GM12878 (cell line): ENCODE measurements at regions not wholly inside any gene's neighbourhood (a gene's known extent, or its start where the extent isn't known, plus 50 kb on each side); places are given as distances from the start of the nearest gene placed in this dataset.

Experiments used
- ATAC-seq: fragments of 200-7000 bp; cut with Tn5 transposase; 3 replicates; pipeline ENCODE4 v1.9.1; 2020; ENCODE audit warnings: mild to moderate bottlenecking, moderate library complexity
- BruUV-seq: library from RNA; stranded (reverse); fragments of 400-500 nt; replicated peaks from 2 replicates; lab custom pipeline; 2021; lab: Mats Ljungman, UMichigan
- CTCF ChIA-PET: fragments of 300-600 bp; sonication (Branson Sonifier 250); formaldehyde crosslinking; extraction: SDS; loops from one replicate; lab custom pipeline; 2021; ENCODE audit warnings: inconsistent platforms; lab: Yijun Ruan, JAX
- POLR2A ChIA-PET: fragments of 350-600 bp; formaldehyde crosslinking; extraction: SDS; loops from one replicate; lab custom pipeline; 2021; ENCODE audit warnings: inconsistent platforms; lab: Charles Lee
- RAD21 ChIA-PET: fragments of 300-600 bp; sonication (Branson Sonifier 250); formaldehyde crosslinking; loops from one replicate; lab custom pipeline; 2023; ENCODE audit warnings: antibody characterized with exemption; ENCODE audit not compliant: unreplicated experiment; lab: Charles Lee
- SMC1A ChIA-PET: fragments of 300-600 bp; sonication (Branson Sonifier 250); formaldehyde crosslinking; loops from one replicate; lab custom pipeline; 2023; ENCODE audit not compliant: unreplicated experiment, uncharacterized antibody; lab: Charles Lee
- DNase-seq: peaks from one replicate; pipeline ENCODE4 v3.0.0-alpha.2; 2011; ENCODE audit warnings: low read depth, low spot score
- FAIRE-seq: peaks from 3 replicates; lab custom pipeline; 2011; peaks lifted over from hg19 to GRCh38; lab: Jason Lieb, UNC
- H2AFZ ChIP-seq: 2 replicates; pipeline ENCODE4 v1.6.0; 2011; ENCODE audit warnings: low read depth, low read length, control low read depth; ENCODE audit not compliant: control insufficient read depth
- H3K27ac ChIP-seq: 2 replicates; pipeline ENCODE4 v1.5.1; 2011; ENCODE audit warnings: control low read depth; ENCODE audit not compliant: control insufficient read depth, insufficient read depth
- H3K27me3 ChIP-seq, 2 experiments: replicated peaks in 1 of 2; 2 replicates each; pipeline versions ENCODE4 v1.6.0 to v1.6.1; 2011; ENCODE audit warnings: low read length in 1 of 2; ENCODE audit not compliant: control insufficient read depth in 2 of 2, insufficient read depth in 2 of 2
- H3K36me3 ChIP-seq, 2 experiments: 2 replicates each; pipeline ENCODE4 v1.5.1; 2011; ENCODE audit warnings: low read length in 1 of 2; ENCODE audit not compliant: control insufficient read depth in 2 of 2, insufficient read depth in 2 of 2
- H3K4me1 ChIP-seq: 2 replicates; pipeline ENCODE4 v1.6.1; 2011; ENCODE audit warnings: mild to moderate bottlenecking, low read length, moderate library complexity, mixed read lengths; ENCODE audit not compliant: control insufficient read depth, insufficient read depth
- H3K4me2 ChIP-seq: 2 replicates; pipeline ENCODE4 v1.6.0; 2011; ENCODE audit warnings: control low read depth; ENCODE audit not compliant: control insufficient read depth, insufficient read depth
- H3K4me3 ChIP-seq: fragments of 200-600 bp; sonication (generic); 2 replicates; pipeline ENCODE4 v1.5.1; 2016
- H3K79me2 ChIP-seq: 2 replicates; pipeline ENCODE4 v1.6.0; 2011; ENCODE audit warnings: low read length; ENCODE audit not compliant: control insufficient read depth, insufficient read depth
- H3K9ac ChIP-seq: 2 replicates; pipeline ENCODE4 v1.8.0; 2011; ENCODE audit warnings: low read length, control low read depth, mixed read lengths; ENCODE audit not compliant: control insufficient read depth, insufficient read depth
- H3K9me3 ChIP-seq: replicated peaks from 3 replicates; pipeline ENCODE4 v1.5.1; 2011; ENCODE audit warnings: mild to moderate bottlenecking, low read length; ENCODE audit not compliant: control insufficient read depth, insufficient read depth
- H4K20me1 ChIP-seq: 2 replicates; pipeline ENCODE4 v1.6.0; 2011; ENCODE audit not compliant: control insufficient read depth, insufficient read depth
- BMI1 ChIP-seq: fragments of 450-650 bp; IDR thresholded peaks from 2 replicates; pipeline ENCODE4 v1.6.1; 2016; ENCODE audit warnings: mild to moderate bottlenecking, moderate library complexity, borderline replicate concordance
- CHD4 ChIP-seq: fragments of 200-600 bp; sonication (generic); IDR thresholded peaks from 2 replicates; pipeline ENCODE4 v1.6.1; 2016; ENCODE audit warnings: mild to moderate bottlenecking
- HDAC2 ChIP-seq: fragments of 200-600 bp; sonication (generic); IDR thresholded peaks from 2 replicates; pipeline ENCODE4 v1.6.1; 2017
- PML ChIP-seq: IDR thresholded peaks from 2 replicates; pipeline ENCODE4 v1.6.1; 2012; ENCODE audit warnings: low read length, inconsistent platforms
- SREBF1 ChIP-seq: IDR thresholded peaks from 2 replicates; pipeline ENCODE4 v1.6.1; 2012; ENCODE audit warnings: mild to moderate bottlenecking, low read length
- WGBS: methylation state at CpG from one replicate; pipeline ENCODE4 v1.1.6; 2016; ENCODE audit warnings: low lambda C conversion rate; ENCODE audit not compliant: insufficient replicate concordance, insufficient coverage; ENCODE audit errors: missing lambda C conversion rate; 5-methylcytosine and 5-hydroxymethylcytosine counted together
- in situ Hi-C: fragments of 300-500 bp; cut with MboI; formaldehyde crosslinking; loops from 9 replicates; pipeline ENCODE4 v1.14.3; 2018; ENCODE audit warnings: mixed read lengths
- intact Hi-C: fragments of 100-400 bp; cut with micrococcal nuclease; formaldehyde crosslinking; loops from one replicate; pipeline ENCODE4 v1.14.2; 2022; ENCODE audit not compliant: unreplicated experiment
- TF ChIP-seq, protein P1 (sequence below): fragments of 450-650 bp; formaldehyde crosslinking; IDR thresholded peaks from 2 replicates; pipeline ENCODE4 v1.4.0; 2022; ENCODE audit warnings: mild to moderate bottlenecking, moderate library complexity
- TF ChIP-seq, protein P2 (sequence below): IDR thresholded peaks from 2 replicates; pipeline ENCODE4 v1.6.1; 2012; ENCODE audit warnings: low read depth, low read length, improper control_type of control experiment
- TF ChIP-seq, protein P3 (sequence below): IDR thresholded peaks from 2 replicates; pipeline ENCODE4 v1.6.1; 2012; ENCODE audit warnings: low read depth, low read length, improper control_type of control experiment

DNA sequence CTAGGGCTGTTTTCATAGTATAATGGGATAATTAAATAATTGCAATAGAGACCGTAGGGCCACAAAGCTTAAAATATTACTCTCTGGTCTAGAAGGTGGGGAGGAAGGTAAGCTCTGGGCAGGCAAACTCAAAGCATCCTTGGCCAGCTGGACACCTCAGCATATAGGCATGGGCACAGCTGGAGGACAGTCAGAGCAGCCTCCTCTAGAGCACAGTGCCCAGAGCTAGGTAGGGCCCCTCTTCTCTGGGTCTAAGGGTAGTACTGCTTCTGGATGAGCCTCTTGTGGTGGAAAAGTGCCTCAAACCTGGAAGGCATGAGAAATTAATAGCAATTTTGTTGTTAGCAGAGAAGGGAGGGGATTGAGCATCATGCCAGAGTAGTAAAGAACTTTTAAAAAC lies 116.9 kb upstream of the FOXN2 start:
- DNase-seq (no peak), FAIRE-seq (no peak), ATAC-seq (no peak)
- no peak overlapping the region for H3K4me2 ChIP-seq
- ChIA-PET SMC1A (no interaction called here), POLR2A (no interaction called here), RAD21 (no interaction called here), CTCF (no interaction called here)
- H3K79me2 ChIP-seq: no peaks in the 10 kb centered on the region
- TF ChIP-seq, protein P1, sequence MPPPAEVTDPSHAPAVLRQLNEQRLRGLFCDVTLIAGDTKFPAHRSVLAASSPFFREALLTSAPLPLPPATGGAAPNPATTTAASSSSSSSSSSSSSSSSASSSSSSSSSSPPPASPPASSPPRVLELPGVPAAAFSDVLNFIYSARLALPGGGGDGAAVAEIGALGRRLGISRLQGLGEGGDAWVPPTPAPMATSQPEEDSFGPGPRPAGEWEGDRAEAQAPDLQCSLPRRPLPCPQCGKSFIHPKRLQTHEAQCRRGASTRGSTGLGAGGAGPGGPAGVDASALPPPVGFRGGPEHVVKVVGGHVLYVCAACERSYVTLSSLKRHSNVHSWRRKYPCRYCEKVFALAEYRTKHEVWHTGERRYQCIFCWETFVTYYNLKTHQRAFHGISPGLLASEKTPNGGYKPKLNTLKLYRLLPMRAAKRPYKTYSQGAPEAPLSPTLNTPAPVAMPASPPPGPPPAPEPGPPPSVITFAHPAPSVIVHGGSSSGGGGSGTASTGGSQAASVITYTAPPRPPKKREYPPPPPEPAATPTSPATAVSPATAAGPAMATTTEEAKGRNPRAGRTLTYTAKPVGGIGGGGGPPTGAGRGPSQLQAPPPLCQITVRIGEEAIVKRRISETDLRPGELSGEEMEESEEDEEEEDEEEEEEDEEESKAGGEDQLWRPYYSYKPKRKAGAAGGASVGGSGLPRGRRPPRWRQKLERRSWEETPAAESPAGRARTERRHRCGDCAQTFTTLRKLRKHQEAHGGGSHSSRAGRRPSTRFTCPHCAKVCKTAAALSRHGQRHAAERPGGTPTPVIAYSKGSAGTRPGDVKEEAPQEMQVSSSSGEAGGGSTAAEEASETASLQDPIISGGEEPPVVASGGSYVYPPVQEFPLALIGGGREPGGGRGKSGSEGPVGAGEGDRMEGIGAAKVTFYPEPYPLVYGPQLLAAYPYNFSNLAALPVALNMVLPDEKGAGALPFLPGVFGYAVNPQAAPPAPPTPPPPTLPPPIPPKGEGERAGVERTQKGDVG (CRISPR knock-in tag): no peak
- TF ChIP-seq, protein P2, sequence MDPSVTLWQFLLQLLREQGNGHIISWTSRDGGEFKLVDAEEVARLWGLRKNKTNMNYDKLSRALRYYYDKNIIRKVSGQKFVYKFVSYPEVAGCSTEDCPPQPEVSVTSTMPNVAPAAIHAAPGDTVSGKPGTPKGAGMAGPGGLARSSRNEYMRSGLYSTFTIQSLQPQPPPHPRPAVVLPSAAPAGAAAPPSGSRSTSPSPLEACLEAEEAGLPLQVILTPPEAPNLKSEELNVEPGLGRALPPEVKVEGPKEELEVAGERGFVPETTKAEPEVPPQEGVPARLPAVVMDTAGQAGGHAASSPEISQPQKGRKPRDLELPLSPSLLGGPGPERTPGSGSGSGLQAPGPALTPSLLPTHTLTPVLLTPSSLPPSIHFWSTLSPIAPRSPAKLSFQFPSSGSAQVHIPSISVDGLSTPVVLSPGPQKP: no peak
- TF ChIP-seq, protein P3, sequence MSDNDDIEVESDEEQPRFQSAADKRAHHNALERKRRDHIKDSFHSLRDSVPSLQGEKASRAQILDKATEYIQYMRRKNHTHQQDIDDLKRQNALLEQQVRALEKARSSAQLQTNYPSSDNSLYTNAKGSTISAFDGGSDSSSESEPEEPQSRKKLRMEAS: no peak
- TF ChIP-seq CHD4: no peak
- TF ChIP-seq HDAC2: no peak
- TF ChIP-seq PML: no peak
- TF ChIP-seq BMI1: no peak
- no peak for TF ChIP-seq SREBF1
- in situ Hi-C loops (no loop called here), intact Hi-C loops (no loop called here)
- no peak overlapping the region for H3K27ac ChIP-seq
- H3K36me3 ChIP-seq: no peaks in the 10 kb centered on the region
- H3K4me3 ChIP-seq: no peak overlapping the region
- H3K9ac ChIP-seq: no peak overlapping the region
- H3K9me3 ChIP-seq: no peaks in the 10 kb centered on the region
- H3K27me3 ChIP-seq: no peaks in the 10 kb centered on the region
- peaks cover 5% of the 10 kb centered on the region; the same call in 1 of the 2 replicates for H3K4me1 ChIP-seq
- no peak overlapping the region for H2AFZ ChIP-seq
- no TSS peak for BruUV-seq
- WGBS: 100% methylated on average over 1 of the region's 1 CpG
- H4K20me1 ChIP-seq: no peaks in the 10 kb centered on the region
